HCT116 (cell line): ENCODE measurements at regions not wholly inside any gene's neighbourhood (a gene's known extent, or its start where the extent isn't known, plus 50 kb on each side); places are given as distances from the start of the nearest gene placed in this dataset.

Experiments
- ATAC-seq: fragments of 200-7000 bp; cut with Tn5 transposase; 2 replicates; pipeline ENCODE4 v1.9.1; 2020; ENCODE audit warnings: mild to moderate bottlenecking, moderate library complexity
- BruUV-seq: library from RNA; stranded (reverse); fragments of 400-500 nt; replicated peaks from 2 replicates; lab custom pipeline; 2021; lab: Mats Ljungman, UMichigan
- CTCF ChIA-PET: fragments of 300-600 bp; sonication (Branson Sonifier 250); formaldehyde crosslinking; loops from one replicate; lab custom pipeline; 2021; ENCODE audit warnings: antibody characterized with exemption; lab: Charles Lee
- POLR2A ChIA-PET: fragments of 300-600, 350-600 bp; sonication (Branson Sonifier 250); formaldehyde crosslinking; loops from one replicate; lab custom pipeline; 2021; ENCODE audit warnings: antibody characterized with exemption; lab: Charles Lee
- RAD21 ChIA-PET, 2 experiments: fragments of 300-600 bp; sonication (Branson Sonifier 250); formaldehyde crosslinking; loops; one replicate each; lab custom pipeline; 2023; ENCODE audit warnings: low total read pairs in 2 of 2; ENCODE audit not compliant: uncharacterized antibody in 2 of 2, unreplicated experiment in 2 of 2, low non-redundant PET in 1 of 2; lab: Charles Lee
- DNase-seq: peaks from one replicate; pipeline ENCODE4 v3.0.0-alpha.2; 2010; ENCODE audit warnings: low read depth, low spot score
- H2AFZ ChIP-seq: fragments of 200-600 bp; shearing (Covaris generic), sonication (generic); 2 replicates; pipeline ENCODE4 v1.6.1; 2017; ENCODE audit warnings: low read depth, mixed run types, mixed read lengths, antibody characterized with exemption, low read length; ENCODE audit not compliant: poor library complexity, severe bottlenecking
- H3K27ac ChIP-seq: 2 replicates; pipeline ENCODE4 v1.5.1; 2012; ENCODE audit warnings: low read depth, low read length
- H3K27me3 ChIP-seq: fragments of 200-600 bp; sonication (generic); 2 replicates; pipeline ENCODE4 v1.6.1; 2016; ENCODE audit warnings: mixed run types, low read length, mixed read lengths; ENCODE audit not compliant: insufficient read depth
- H3K36me3 ChIP-seq, 2 experiments: fragments of 200-500 bp in 1 of 2; fragments of 200-600 bp in 1 of 2; sonication (Bioruptor generic) in 1 of 2; sonication (generic) in 1 of 2; 2 replicates each; pipeline versions ENCODE4 v1.5.1 to v1.6.1; 2014 to 2016; ENCODE audit warnings: low read length in 2 of 2, inconsistent platforms in 1 of 2, mixed read lengths in 1 of 2, mixed run types in 1 of 2; ENCODE audit not compliant: insufficient read depth in 2 of 2, control insufficient read depth in 1 of 2
- H3K4me1 ChIP-seq, 2 experiments: fragments of 200-600 bp in 1 of 2; sonication (generic) in 1 of 2; 2 replicates each; pipeline versions ENCODE4 v1.5.1 to v1.6.1; 2012 to 2017; ENCODE audit warnings: low read length in 2 of 2, inconsistent platforms in 1 of 2, mild to moderate bottlenecking in 1 of 2, mixed read lengths in 1 of 2, mixed run types in 1 of 2, moderate library complexity in 1 of 2; ENCODE audit not compliant: insufficient read depth in 2 of 2, control insufficient read depth in 1 of 2
- H3K4me2 ChIP-seq: fragments of 200-600 bp; sonication (generic); 2 replicates; pipeline ENCODE4 v1.6.1; 2017; ENCODE audit warnings: mixed run types, low read length, mixed read lengths
- H3K4me3 ChIP-seq, 2 experiments: fragments of 200-600 bp in 1 of 2; sonication (generic) in 1 of 2; replicated peaks in 1 of 2; 2 replicates each; pipeline ENCODE4 v1.5.1; 2011 to 2016; ENCODE audit warnings: low read length in 2 of 2, control low read depth in 1 of 2, low read depth in 1 of 2, mild to moderate bottlenecking in 1 of 2, mixed read lengths in 1 of 2, mixed run types in 1 of 2
- H3K79me2 ChIP-seq: fragments of 200-600 bp; sonication (generic); 2 replicates; pipeline ENCODE4 v1.6.1; 2017; ENCODE audit warnings: mild to moderate bottlenecking, mixed run types, low read length, moderate library complexity, mixed read lengths; ENCODE audit not compliant: insufficient read depth
- H3K9ac ChIP-seq: fragments of 200-600 bp; sonication (generic); 2 replicates; pipeline ENCODE4 v1.6.1; 2016; ENCODE audit warnings: low read length, mixed read lengths
- H3K9me2 ChIP-seq: fragments of 200-600 bp; sonication (generic), shearing (Covaris generic); 2 replicates; pipeline ENCODE4 v1.6.1; 2017; ENCODE audit warnings: mixed run types, mild to moderate bottlenecking, moderate library complexity; ENCODE audit not compliant: insufficient read depth
- H3K9me3 ChIP-seq, 2 experiments: fragments of 200-500 bp in 1 of 2; fragments of 200-600 bp in 1 of 2; sonication (Bioruptor generic) in 1 of 2; sonication (generic) in 1 of 2; 2 replicates each; pipeline ENCODE4 v1.6.1; 2014 to 2017; ENCODE audit warnings: low read length in 2 of 2, mixed read lengths in 2 of 2, inconsistent platforms in 1 of 2, low read depth in 1 of 2, mild to moderate bottlenecking in 1 of 2, mixed run types in 1 of 2, moderate library complexity in 1 of 2; ENCODE audit not compliant: control insufficient read depth in 1 of 2, insufficient read depth in 1 of 2
- H4K20me1 ChIP-seq: fragments of 200-600 bp; sonication (generic), shearing (Covaris generic); 2 replicates; pipeline ENCODE4 v1.6.1; 2017; ENCODE audit warnings: mixed run types, mild to moderate bottlenecking, moderate library complexity; ENCODE audit not compliant: insufficient read depth
- CBX3 ChIP-seq: IDR thresholded peaks from 2 replicates; pipeline ENCODE4 v1.6.1; 2012; ENCODE audit warnings: low read depth
- CEBPB ChIP-seq: IDR thresholded peaks from 2 replicates; pipeline ENCODE4 v1.6.1; 2012; ENCODE audit warnings: low read depth
- CTCF ChIP-seq, 3 experiments: fragments of 200-600 bp in 1 of 3; sonication (generic) in 1 of 3; IDR thresholded peaks in 2 of 3; conservative IDR thresholded peaks in 1 of 3; 2 replicates each; pipeline ENCODE4 v1.5.1; 2012 to 2017; ENCODE audit warnings: low read depth in 2 of 3, low read length in 2 of 3, antibody characterized with exemption in 1 of 3, borderline replicate concordance in 1 of 3, control low read depth in 1 of 3, mild to moderate bottlenecking in 1 of 3, mixed read lengths in 1 of 3, mixed run types in 1 of 3, moderate library complexity in 1 of 3; ENCODE audit not compliant: insufficient read depth in 1 of 3
- EGR1 ChIP-seq: IDR thresholded peaks from 2 replicates; pipeline ENCODE4 v1.6.1; 2012; ENCODE audit warnings: low read depth
- ELF1 ChIP-seq: IDR thresholded peaks from 2 replicates; pipeline ENCODE4 v1.6.1; 2012; ENCODE audit warnings: low read depth, borderline replicate concordance
- EZH2 ChIP-seq: fragments of 200-600 bp; sonication (generic); IDR thresholded peaks from 2 replicates; pipeline ENCODE4 v1.6.1; 2017; ENCODE audit warnings: antibody characterized with exemption, mixed run types
- JUND ChIP-seq: IDR thresholded peaks from 2 replicates; pipeline ENCODE4 v1.6.1; 2012
- MAX ChIP-seq: IDR thresholded peaks from 2 replicates; pipeline ENCODE4 v1.6.1; 2012
- POLR2A ChIP-seq: IDR thresholded peaks from 2 replicates; pipeline ENCODE4 v1.7.0; 2011; ENCODE audit warnings: borderline replicate concordance; ENCODE audit not compliant: insufficient read depth, insufficient read length; ENCODE audit errors: extremely low read depth
- RAD21 ChIP-seq: IDR thresholded peaks from 2 replicates; pipeline ENCODE4 v1.6.1; 2012; ENCODE audit warnings: low read depth, mild to moderate bottlenecking
- SRF ChIP-seq: IDR thresholded peaks from 2 replicates; pipeline ENCODE4 v1.6.1; 2012; ENCODE audit warnings: low read depth
- TCF7L2 ChIP-seq: IDR thresholded peaks from 2 replicates; pipeline ENCODE4 v1.7.0; 2011; ENCODE audit warnings: borderline replicate concordance, inconsistent platforms; ENCODE audit not compliant: insufficient read depth, insufficient read length; ENCODE audit errors: extremely low read depth
- YY1 ChIP-seq: IDR thresholded peaks from 2 replicates; pipeline ENCODE4 v1.6.1; 2011; ENCODE audit warnings: low read length, low read depth, moderate library complexity, mild to moderate bottlenecking; ENCODE audit not compliant: insufficient replicate concordance; ENCODE audit errors: extremely low read depth
- ZFX ChIP-seq: fragments of 450-650 bp; IDR thresholded peaks from 2 replicates; pipeline ENCODE4 v1.6.1; 2017
- ZNF274 ChIP-seq: fragments of 200-500 bp; sonication (Bioruptor generic); IDR thresholded peaks from 2 replicates; pipeline ENCODE4 v1.6.1; 2014; ENCODE audit warnings: mild to moderate bottlenecking, low read depth, low read length, inconsistent platforms
- intact Hi-C: fragments of 100-400 bp; cut with micrococcal nuclease; formaldehyde crosslinking; loops from 2 replicates; pipeline ENCODE4 v1.10.0; 2022
- TF ChIP-seq, protein P1 (sequence below): IDR thresholded peaks from 2 replicates; pipeline ENCODE4 v1.6.1; 2011; ENCODE audit warnings: mild to moderate bottlenecking, low read length, moderate library complexity; ENCODE audit not compliant: insufficient replicate concordance; ENCODE audit errors: extremely low read depth
- TF ChIP-seq, protein P2 (sequence below): IDR thresholded peaks from 2 replicates; pipeline ENCODE4 v1.6.1; 2012
- TF ChIP-seq, protein P3 (sequence below): IDR thresholded peaks from 2 replicates; pipeline ENCODE4 v1.6.1; 2012; ENCODE audit warnings: low read depth

- Histone ChIP-seq H3K4me1 (no peaks in the 10 kb centered on the region), H3K27me3 (no peaks in the 10 kb centered on the region), H4K20me1 (no peaks in the 10 kb centered on the region), H3K9ac (no peak overlapping the region), H2AFZ (no peak overlapping the region), H3K9me3 (peaks cover 5 to 12% of the 10 kb centered on the region in 2 experiments; a peak in 2 of 4 replicates), H3K4me2 (no peak overlapping the region), H3K9me2 (no peaks in the 10 kb centered on the region), H3K79me2 (no peaks in the 10 kb centered on the region), H3K36me3 (no peaks in the 10 kb centered on the region), H3K27ac (no peak overlapping the region), H3K4me3 (no peak overlapping the region)
- DNase-seq, result no peak
- RAD21 ChIA-PET, result no interaction called here
- BruUV-seq, result no TSS peak
- intact Hi-C loops, result no loop called here
- TF ChIP-seq EZH2 (no peak), ELF1 (no peak), JUND (no peak), ZFX (no peak), TCF7L2 (no peak), YY1 (no peak), CTCF (IDR thresholded peaks at IDR 0.05 in 2 of 3, conservative IDR thresholded peaks at IDR 0.05 in 1 of 3; ENCODE audit: borderline replicate concordance in 1 of 3, insufficient read depth in 1 of 3, low read depth in 2 of 3, low read length in 2 of 3) (no peak), ZNF274 (no peak), RAD21 (no peak), MAX (no peak), SRF (no peak), CBX3 (no peak), CEBPB (no peak), POLR2A (no peak), EGR1 (no peak)
- TF ChIP-seq, protein P1, sequence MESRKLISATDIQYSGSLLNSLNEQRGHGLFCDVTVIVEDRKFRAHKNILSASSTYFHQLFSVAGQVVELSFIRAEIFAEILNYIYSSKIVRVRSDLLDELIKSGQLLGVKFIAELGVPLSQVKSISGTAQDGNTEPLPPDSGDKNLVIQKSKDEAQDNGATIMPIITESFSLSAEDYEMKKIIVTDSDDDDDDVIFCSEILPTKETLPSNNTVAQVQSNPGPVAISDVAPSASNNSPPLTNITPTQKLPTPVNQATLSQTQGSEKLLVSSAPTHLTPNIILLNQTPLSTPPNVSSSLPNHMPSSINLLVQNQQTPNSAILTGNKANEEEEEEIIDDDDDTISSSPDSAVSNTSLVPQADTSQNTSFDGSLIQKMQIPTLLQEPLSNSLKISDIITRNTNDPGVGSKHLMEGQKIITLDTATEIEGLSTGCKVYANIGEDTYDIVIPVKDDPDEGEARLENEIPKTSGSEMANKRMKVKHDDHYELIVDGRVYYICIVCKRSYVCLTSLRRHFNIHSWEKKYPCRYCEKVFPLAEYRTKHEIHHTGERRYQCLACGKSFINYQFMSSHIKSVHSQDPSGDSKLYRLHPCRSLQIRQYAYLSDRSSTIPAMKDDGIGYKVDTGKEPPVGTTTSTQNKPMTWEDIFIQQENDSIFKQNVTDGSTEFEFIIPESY, result no peak
- TF ChIP-seq, protein P2, sequence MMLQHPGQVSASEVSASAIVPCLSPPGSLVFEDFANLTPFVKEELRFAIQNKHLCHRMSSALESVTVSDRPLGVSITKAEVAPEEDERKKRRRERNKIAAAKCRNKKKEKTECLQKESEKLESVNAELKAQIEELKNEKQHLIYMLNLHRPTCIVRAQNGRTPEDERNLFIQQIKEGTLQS, result no peak
- TF ChIP-seq, protein P3, sequence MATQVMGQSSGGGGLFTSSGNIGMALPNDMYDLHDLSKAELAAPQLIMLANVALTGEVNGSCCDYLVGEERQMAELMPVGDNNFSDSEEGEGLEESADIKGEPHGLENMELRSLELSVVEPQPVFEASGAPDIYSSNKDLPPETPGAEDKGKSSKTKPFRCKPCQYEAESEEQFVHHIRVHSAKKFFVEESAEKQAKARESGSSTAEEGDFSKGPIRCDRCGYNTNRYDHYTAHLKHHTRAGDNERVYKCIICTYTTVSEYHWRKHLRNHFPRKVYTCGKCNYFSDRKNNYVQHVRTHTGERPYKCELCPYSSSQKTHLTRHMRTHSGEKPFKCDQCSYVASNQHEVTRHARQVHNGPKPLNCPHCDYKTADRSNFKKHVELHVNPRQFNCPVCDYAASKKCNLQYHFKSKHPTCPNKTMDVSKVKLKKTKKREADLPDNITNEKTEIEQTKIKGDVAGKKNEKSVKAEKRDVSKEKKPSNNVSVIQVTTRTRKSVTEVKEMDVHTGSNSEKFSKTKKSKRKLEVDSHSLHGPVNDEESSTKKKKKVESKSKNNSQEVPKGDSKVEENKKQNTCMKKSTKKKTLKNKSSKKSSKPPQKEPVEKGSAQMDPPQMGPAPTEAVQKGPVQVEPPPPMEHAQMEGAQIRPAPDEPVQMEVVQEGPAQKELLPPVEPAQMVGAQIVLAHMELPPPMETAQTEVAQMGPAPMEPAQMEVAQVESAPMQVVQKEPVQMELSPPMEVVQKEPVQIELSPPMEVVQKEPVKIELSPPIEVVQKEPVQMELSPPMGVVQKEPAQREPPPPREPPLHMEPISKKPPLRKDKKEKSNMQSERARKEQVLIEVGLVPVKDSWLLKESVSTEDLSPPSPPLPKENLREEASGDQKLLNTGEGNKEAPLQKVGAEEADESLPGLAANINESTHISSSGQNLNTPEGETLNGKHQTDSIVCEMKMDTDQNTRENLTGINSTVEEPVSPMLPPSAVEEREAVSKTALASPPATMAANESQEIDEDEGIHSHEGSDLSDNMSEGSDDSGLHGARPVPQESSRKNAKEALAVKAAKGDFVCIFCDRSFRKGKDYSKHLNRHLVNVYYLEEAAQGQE, result no peak
- no peak for ATAC-seq
- CTCF ChIA-PET, result no interaction called here
- POLR2A ChIA-PET, result no interaction called here
These were observed 75.9 kb upstream of the TCF4 start for GRCh38 chr18:55663891-55664290.
